Fibroblast of skin of abdomen (primary cell): ENCODE measurements at regions not wholly inside any gene's neighbourhood (a gene's known extent, or its start where the extent isn't known, plus 50 kb on each side); places are given as distances from the start of the nearest gene placed in this dataset.
"Not testable (repeated sequence)": the region's sequence is repeated elsewhere in the genome, so short reads cannot be mapped to it uniquely, and the experiment has no call there.

ENCODE experiments used
- DNase-seq: peaks from one replicate; pipeline ENCODE4 v3.0.0-alpha.2; 2013

GRCh38 chr5:108696951-108697715 lies 50.6 kb upstream of the FER start:
- DNase-seq = no peak

GRCh38 chr5:108696407-108696806 lies 51.3 kb upstream of the FER start:
- no peak for DNase-seq

- no peak for DNase-seq
Observed at GRCh38 chr5:108688485-108688884, 59.2 kb upstream of the FER start.

- DNase-seq = peak; percentile 16
Observed at GRCh38 chr5:108687595-108688200, 60.0 kb upstream of the FER start.

- no peak for DNase-seq
Observed at GRCh38 chr5:108686676-108687075, 61.0 kb upstream of the FER start.

- DNase-seq = not testable (repeated sequence)
Observed at GRCh38 chr5:108685448-108686216, 62.1 kb upstream of the FER start.

GRCh38 chr5:108681079-108681921 lies 66.4 kb upstream of the FER start:
- DNase-seq = peak; percentile 71

- no peak for DNase-seq
Observed at GRCh38 chr5:108678091-108678490, 69.6 kb upstream of the FER start.

- DNase-seq = no peak
Observed at GRCh38 chr5:108675736-108676135, 72.0 kb upstream of the FER start.

- DNase-seq = no peak
Observed at GRCh38 chr5:108672639-108673038, 75.1 kb upstream of the FER start.

- no peak for DNase-seq
Observed at GRCh38 chr5:108670591-108671289, 77.0 kb upstream of the FER start.

GRCh38 chr5:108669462-108669861 lies 78.2 kb upstream of the FER start:
- no peak for DNase-seq

GRCh38 chr5:108661590-108662219 lies 86.0 kb upstream of the FER start:
- no peak for DNase-seq

GRCh38 chr5:108661024-108661423 lies 86.7 kb upstream of the FER start:
- no peak for DNase-seq

- DNase-seq = no peak
Observed at GRCh38 chr5:108660291-108660690, 87.4 kb upstream of the FER start.

- no peak for DNase-seq
Observed at GRCh38 chr5:108659531-108659930, 88.2 kb upstream of the FER start.

GRCh38 chr5:108655750-108656450 lies 91.8 kb upstream of the FER start:
- DNase-seq = peak; percentile 60

GRCh38 chr5:108654051-108654450 lies 93.6 kb upstream of the FER start:
- peak; percentile 54 for DNase-seq

GRCh38 chr5:108653201-108653600 lies 94.5 kb upstream of the FER start:
- no peak for DNase-seq

- DNase-seq = peak; percentile 69
Observed at GRCh38 chr5:108650997-108651396, 96.7 kb upstream of the FER start.

GRCh38 chr5:108649646-108650045 lies 98.1 kb upstream of the FER start:
- DNase-seq = no peak
